ENCODE measurements at regions not wholly inside any gene's neighbourhood (a gene's known extent, or its start where the extent isn't known, plus 50 kb on each side); places are given as distances from the start of the nearest gene placed in this dataset.

DNA sequence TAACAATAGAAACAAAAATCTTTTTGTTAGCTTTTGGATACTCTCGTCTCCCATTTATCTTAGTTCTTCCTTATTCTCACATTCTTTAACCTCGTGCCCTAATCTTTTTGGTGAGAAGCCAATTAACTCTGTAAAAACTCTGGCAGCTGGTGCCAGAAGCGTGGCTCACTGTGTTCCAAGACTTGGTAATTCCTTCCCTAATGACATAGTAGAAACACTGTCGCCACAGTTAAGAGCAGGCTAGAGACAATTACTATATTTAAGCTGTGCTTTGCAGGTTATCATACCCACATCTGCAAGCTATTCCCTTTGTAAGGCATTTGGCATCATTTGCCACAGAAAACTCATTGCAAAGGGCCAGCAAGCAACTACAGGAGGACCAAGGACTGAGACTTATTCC, 160.9 kb upstream of the PIK3R1 start:
- H3K27me3 ChIP-seq (ENCODE audit: control insufficient read depth in 4 of 4, insufficient read depth in 4 of 4, low read length in 3 of 4), result no peaks in the 10 kb centered on the region
- DNase-seq (ENCODE audit: low spot score), result no peak
- 63% methylated on average over 4 of the region's 4 CpGs for WGBS

DNA sequence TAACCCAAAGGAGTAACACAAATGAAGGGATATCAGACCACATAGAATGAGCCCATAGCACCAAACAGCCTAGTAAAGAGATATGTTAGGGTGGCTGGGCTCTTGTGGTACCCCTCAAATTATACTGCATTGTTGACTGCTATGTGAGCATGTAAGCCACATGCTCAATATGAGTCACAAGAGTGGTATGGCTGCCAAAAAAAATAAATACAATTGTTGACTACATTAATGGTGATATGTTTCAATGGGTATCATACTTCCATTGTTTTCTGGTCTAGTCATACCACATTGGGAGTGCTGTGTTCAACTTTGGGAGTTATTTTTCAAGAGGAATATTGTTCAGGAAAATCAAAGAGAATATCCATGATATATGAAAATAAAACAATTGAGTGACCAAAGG, 162.4 kb upstream of the PIK3R1 start:
- no peak overlapping the region for H3K9ac ChIP-seq (ENCODE audit: low read depth in 1 of 2, low read length in 2 of 2)
- H3K4me1 ChIP-seq (ENCODE audit: control insufficient read depth in 4 of 4, insufficient read depth in 4 of 4, low read length in 3 of 4), result peaks cover 0 to 9% (median 1%) of the 10 kb centered on the region in 4 donors
- H3K4me3 ChIP-seq (ENCODE audit: low read depth in 1 of 3, low read length in 3 of 3), result no peak overlapping the region
- no peaks in the 10 kb centered on the region for H3K9me3 ChIP-seq (ENCODE audit: control insufficient read depth in 4 of 4, low read length in 3 of 4)
- DNase-seq (ENCODE audit: low spot score), result no peak
- H3K27ac ChIP-seq (ENCODE audit: low read depth in 1 of 2, low read length in 2 of 2), result no peak overlapping the region
- H3K27me3 ChIP-seq (ENCODE audit: control insufficient read depth in 4 of 4, insufficient read depth in 4 of 4, low read length in 3 of 4), result no peaks in the 10 kb centered on the region
- TF ChIP-seq, protein P1, sequence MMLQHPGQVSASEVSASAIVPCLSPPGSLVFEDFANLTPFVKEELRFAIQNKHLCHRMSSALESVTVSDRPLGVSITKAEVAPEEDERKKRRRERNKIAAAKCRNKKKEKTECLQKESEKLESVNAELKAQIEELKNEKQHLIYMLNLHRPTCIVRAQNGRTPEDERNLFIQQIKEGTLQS (IDR thresholded peaks at IDR 0.05), result no peak
- TF ChIP-seq, protein P2, sequence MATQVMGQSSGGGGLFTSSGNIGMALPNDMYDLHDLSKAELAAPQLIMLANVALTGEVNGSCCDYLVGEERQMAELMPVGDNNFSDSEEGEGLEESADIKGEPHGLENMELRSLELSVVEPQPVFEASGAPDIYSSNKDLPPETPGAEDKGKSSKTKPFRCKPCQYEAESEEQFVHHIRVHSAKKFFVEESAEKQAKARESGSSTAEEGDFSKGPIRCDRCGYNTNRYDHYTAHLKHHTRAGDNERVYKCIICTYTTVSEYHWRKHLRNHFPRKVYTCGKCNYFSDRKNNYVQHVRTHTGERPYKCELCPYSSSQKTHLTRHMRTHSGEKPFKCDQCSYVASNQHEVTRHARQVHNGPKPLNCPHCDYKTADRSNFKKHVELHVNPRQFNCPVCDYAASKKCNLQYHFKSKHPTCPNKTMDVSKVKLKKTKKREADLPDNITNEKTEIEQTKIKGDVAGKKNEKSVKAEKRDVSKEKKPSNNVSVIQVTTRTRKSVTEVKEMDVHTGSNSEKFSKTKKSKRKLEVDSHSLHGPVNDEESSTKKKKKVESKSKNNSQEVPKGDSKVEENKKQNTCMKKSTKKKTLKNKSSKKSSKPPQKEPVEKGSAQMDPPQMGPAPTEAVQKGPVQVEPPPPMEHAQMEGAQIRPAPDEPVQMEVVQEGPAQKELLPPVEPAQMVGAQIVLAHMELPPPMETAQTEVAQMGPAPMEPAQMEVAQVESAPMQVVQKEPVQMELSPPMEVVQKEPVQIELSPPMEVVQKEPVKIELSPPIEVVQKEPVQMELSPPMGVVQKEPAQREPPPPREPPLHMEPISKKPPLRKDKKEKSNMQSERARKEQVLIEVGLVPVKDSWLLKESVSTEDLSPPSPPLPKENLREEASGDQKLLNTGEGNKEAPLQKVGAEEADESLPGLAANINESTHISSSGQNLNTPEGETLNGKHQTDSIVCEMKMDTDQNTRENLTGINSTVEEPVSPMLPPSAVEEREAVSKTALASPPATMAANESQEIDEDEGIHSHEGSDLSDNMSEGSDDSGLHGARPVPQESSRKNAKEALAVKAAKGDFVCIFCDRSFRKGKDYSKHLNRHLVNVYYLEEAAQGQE (IDR thresholded peaks at IDR 0.05), result no peak
- TF ChIP-seq TAF1 (conservative IDR thresholded peaks at IDR 0.05) (no peak), SP1 (IDR thresholded peaks at IDR 0.05) (no peak), EGR1 (IDR thresholded peaks at IDR 0.05; ENCODE audit: low read depth in 2 of 2) (no peak), RAD21 (IDR thresholded peaks at IDR 0.05) (no peak), GABPA (IDR thresholded peaks at IDR 0.05 in 1 of 2, conservative IDR thresholded peaks at IDR 0.05 in 1 of 2) (no peak), FOXA2 (IDR thresholded peaks at IDR 0.05) (no peak), RXRA (IDR thresholded peaks at IDR 0.05) (no peak)
- TF ChIP-seq, protein P3, sequence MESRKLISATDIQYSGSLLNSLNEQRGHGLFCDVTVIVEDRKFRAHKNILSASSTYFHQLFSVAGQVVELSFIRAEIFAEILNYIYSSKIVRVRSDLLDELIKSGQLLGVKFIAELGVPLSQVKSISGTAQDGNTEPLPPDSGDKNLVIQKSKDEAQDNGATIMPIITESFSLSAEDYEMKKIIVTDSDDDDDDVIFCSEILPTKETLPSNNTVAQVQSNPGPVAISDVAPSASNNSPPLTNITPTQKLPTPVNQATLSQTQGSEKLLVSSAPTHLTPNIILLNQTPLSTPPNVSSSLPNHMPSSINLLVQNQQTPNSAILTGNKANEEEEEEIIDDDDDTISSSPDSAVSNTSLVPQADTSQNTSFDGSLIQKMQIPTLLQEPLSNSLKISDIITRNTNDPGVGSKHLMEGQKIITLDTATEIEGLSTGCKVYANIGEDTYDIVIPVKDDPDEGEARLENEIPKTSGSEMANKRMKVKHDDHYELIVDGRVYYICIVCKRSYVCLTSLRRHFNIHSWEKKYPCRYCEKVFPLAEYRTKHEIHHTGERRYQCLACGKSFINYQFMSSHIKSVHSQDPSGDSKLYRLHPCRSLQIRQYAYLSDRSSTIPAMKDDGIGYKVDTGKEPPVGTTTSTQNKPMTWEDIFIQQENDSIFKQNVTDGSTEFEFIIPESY (IDR thresholded peaks at IDR 0.05), result no peak
- TF ChIP-seq, protein P4, sequence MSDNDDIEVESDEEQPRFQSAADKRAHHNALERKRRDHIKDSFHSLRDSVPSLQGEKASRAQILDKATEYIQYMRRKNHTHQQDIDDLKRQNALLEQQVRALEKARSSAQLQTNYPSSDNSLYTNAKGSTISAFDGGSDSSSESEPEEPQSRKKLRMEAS (IDR thresholded peaks at IDR 0.05), result no peak
- H3K36me3 ChIP-seq (ENCODE audit: control insufficient read depth in 4 of 4, insufficient read depth in 3 of 4, low read depth in 1 of 4, low read length in 3 of 4), result no peaks in the 10 kb centered on the region

More for the DNA sequence above, 160.9 kb upstream of the PIK3R1 start:
- H3K36me3 ChIP-seq (ENCODE audit: control insufficient read depth in 4 of 4, insufficient read depth in 3 of 4, low read depth in 1 of 4, low read length in 3 of 4), result no peaks in the 10 kb centered on the region
- H3K27ac ChIP-seq (ENCODE audit: low read depth in 1 of 2, low read length in 2 of 2), result no peak overlapping the region
- no peak overlapping the region for H3K4me3 ChIP-seq (ENCODE audit: low read depth in 1 of 3, low read length in 3 of 3)
- no peak overlapping the region for H3K9ac ChIP-seq (ENCODE audit: low read depth in 1 of 2, low read length in 2 of 2)
- peaks cover 0 to under 1% (median 0%) of the 10 kb centered on the region in 4 donors for H3K4me1 ChIP-seq (ENCODE audit: control insufficient read depth in 4 of 4, insufficient read depth in 4 of 4, low read length in 3 of 4)
- TF ChIP-seq TAF1 (conservative IDR thresholded peaks at IDR 0.05), result no peak
- H3K9me3 ChIP-seq (ENCODE audit: control insufficient read depth in 4 of 4, low read length in 3 of 4), result no peaks in the 10 kb centered on the region

DNA sequence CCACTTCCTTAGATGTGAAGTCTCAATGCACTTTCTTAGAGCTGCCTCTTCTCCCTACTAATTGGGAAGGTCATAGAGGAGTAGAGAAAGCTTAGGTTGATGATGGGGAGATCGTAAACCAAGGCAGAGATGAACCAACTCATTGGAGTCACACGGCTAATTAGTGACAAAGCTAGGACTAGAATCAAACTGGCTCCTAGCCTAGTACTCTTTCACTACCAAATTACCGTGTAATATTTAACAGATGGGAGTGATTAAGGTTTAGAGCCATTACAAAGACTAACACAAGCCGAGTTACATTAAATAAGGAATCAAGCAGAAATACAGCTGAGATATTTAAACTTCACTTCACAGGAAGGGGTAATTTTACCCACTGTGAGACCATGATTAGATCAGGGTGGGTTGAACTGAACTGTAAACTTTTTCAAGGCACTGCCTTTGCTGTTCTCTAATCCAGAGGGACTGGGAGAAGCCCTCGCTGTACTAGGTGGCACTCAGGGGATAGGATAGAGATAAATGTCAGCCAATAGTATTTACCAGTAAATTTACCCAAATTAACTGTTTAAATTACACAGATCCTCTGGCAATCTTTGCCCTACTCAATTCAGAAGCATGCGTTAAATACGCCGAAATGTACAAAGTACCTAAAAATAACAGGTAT, 166.4 kb upstream of the PIK3R1 start:
- DNase-seq (ENCODE audit: low spot score), result no peak
- Histone ChIP-seq H3K27ac (ENCODE audit: low read depth in 1 of 2, low read length in 2 of 2) (no peak overlapping the region), H3K4me3 (ENCODE audit: low read depth in 1 of 3, low read length in 3 of 3) (no peak overlapping the region), H3K4me1 (ENCODE audit: control insufficient read depth in 4 of 4, insufficient read depth in 4 of 4, low read length in 3 of 4) (peaks cover 0 to 9% (median 1%) of the 10 kb centered on the region in 4 donors), H3K36me3 (ENCODE audit: control insufficient read depth in 4 of 4, insufficient read depth in 3 of 4, low read depth in 1 of 4, low read length in 3 of 4) (no peaks in the 10 kb centered on the region), H3K9ac (ENCODE audit: low read depth in 1 of 2, low read length in 2 of 2) (no peak overlapping the region), H3K27me3 (ENCODE audit: control insufficient read depth in 4 of 4, insufficient read depth in 4 of 4, low read length in 3 of 4) (no peaks in the 10 kb centered on the region), H3K9me3 (ENCODE audit: control insufficient read depth in 4 of 4, low read length in 3 of 4) (no peaks in the 10 kb centered on the region)
- WGBS, result 64% methylated on average over 8 of the region's 8 CpGs
- TF ChIP-seq JUND (IDR thresholded peaks at IDR 0.05), result no peak
- TF ChIP-seq YY1 (IDR thresholded peaks at IDR 0.05), result no peak
- TF ChIP-seq, protein P5, sequence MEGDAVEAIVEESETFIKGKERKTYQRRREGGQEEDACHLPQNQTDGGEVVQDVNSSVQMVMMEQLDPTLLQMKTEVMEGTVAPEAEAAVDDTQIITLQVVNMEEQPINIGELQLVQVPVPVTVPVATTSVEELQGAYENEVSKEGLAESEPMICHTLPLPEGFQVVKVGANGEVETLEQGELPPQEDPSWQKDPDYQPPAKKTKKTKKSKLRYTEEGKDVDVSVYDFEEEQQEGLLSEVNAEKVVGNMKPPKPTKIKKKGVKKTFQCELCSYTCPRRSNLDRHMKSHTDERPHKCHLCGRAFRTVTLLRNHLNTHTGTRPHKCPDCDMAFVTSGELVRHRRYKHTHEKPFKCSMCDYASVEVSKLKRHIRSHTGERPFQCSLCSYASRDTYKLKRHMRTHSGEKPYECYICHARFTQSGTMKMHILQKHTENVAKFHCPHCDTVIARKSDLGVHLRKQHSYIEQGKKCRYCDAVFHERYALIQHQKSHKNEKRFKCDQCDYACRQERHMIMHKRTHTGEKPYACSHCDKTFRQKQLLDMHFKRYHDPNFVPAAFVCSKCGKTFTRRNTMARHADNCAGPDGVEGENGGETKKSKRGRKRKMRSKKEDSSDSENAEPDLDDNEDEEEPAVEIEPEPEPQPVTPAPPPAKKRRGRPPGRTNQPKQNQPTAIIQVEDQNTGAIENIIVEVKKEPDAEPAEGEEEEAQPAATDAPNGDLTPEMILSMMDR (IDR thresholded peaks at IDR 0.05; ENCODE audit: low read depth, low read length, missing input control), result no peak
- no peak for TF ChIP-seq TAF1 (conservative IDR thresholded peaks at IDR 0.05)
- TF ChIP-seq SP1 (IDR thresholded peaks at IDR 0.05), result no peak
- TF ChIP-seq, protein P2 (IDR thresholded peaks at IDR 0.05), result no peak
- TF ChIP-seq GABPA (IDR thresholded peaks at IDR 0.05 in 1 of 2, conservative IDR thresholded peaks at IDR 0.05 in 1 of 2), result no peak
- TF ChIP-seq NR2F2 (IDR thresholded peaks at IDR 0.05), result no peak
- no peak for TF ChIP-seq RAD21 (IDR thresholded peaks at IDR 0.05)
- no peak for TF ChIP-seq EGR1 (IDR thresholded peaks at IDR 0.05; ENCODE audit: low read depth in 2 of 2)

Measured in liver (tissue), 8 donors.